ENCODE measurements at regions not wholly inside any gene's neighbourhood (a gene's known extent, or its start where the extent isn't known, plus 50 kb on each side); places are given as distances from the start of the nearest gene placed in this dataset.

GRCh38 chr12:71218616-71219015, 60.8 kb upstream of the TSPAN8 start:
- no peak for TF ChIP-seq ZFX (IDR thresholded peaks at IDR 0.05; ENCODE audit: borderline replicate concordance)
- H3K27ac ChIP-seq = no peak overlapping the region

- TF ChIP-seq, protein P1, sequence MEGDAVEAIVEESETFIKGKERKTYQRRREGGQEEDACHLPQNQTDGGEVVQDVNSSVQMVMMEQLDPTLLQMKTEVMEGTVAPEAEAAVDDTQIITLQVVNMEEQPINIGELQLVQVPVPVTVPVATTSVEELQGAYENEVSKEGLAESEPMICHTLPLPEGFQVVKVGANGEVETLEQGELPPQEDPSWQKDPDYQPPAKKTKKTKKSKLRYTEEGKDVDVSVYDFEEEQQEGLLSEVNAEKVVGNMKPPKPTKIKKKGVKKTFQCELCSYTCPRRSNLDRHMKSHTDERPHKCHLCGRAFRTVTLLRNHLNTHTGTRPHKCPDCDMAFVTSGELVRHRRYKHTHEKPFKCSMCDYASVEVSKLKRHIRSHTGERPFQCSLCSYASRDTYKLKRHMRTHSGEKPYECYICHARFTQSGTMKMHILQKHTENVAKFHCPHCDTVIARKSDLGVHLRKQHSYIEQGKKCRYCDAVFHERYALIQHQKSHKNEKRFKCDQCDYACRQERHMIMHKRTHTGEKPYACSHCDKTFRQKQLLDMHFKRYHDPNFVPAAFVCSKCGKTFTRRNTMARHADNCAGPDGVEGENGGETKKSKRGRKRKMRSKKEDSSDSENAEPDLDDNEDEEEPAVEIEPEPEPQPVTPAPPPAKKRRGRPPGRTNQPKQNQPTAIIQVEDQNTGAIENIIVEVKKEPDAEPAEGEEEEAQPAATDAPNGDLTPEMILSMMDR (IDR thresholded peaks at IDR 0.05) = peak; percentile 85
- no peak for TF ChIP-seq ZFX (IDR thresholded peaks at IDR 0.05; ENCODE audit: borderline replicate concordance)
- H3K27ac ChIP-seq = peak overlapping the region; percentile 60
Observed at GRCh38 chr12:71216725-71217579, 59.2 kb upstream of the TSPAN8 start.

- H3K27ac ChIP-seq = no peak overlapping the region
- TF ChIP-seq, protein P1 (IDR thresholded peaks at IDR 0.05) = no peak
- TF ChIP-seq ZFX (IDR thresholded peaks at IDR 0.05; ENCODE audit: borderline replicate concordance) = no peak
Observed at GRCh38 chr12:71214511-71215285, 56.9 kb upstream of the TSPAN8 start.

GRCh38 chr12:71208053-71208685, 50.4 kb upstream of the TSPAN8 start:
- TF ChIP-seq, protein P1 (IDR thresholded peaks at IDR 0.05) = no peak
- TF ChIP-seq ZFX (IDR thresholded peaks at IDR 0.05; ENCODE audit: borderline replicate concordance) = no peak
- H3K27ac ChIP-seq = no peak overlapping the region

Measured in 22Rv1 (cell line).